Sciatic nerve (tissue), 2 donors: ENCODE measurements at regions not wholly inside any gene's neighbourhood (a gene's known extent, or its start where the extent isn't known, plus 50 kb on each side); places are given as distances from the start of the nearest gene placed in this dataset.
"Not testable (repeated sequence)": the region's sequence is repeated elsewhere in the genome, so short reads cannot be mapped to it uniquely, and the experiment has no call there.

Experiments used
- ATAC-seq: fragments of 200-7000 bp; cut with Tn5 transposase; one replicate; pipeline ENCODE4 v1.9.1; 2020; ENCODE audit warnings: mild to moderate bottlenecking, moderate library complexity
- DNase-seq: peaks from one replicate; pipeline ENCODE4 v3.0.0-alpha.2; 2020; ENCODE audit warnings: low spot score
- intact Hi-C: fragments of 100-400 bp; cut with DNase I; formaldehyde crosslinking; loops from one replicate; pipeline ENCODE4 v1.14.2; 2022
- donor health status: DM: no; HTN: no; CAD: no.
- donor health status: DM: no; HTN: no; CAD: no.

- ATAC-seq, intact Hi-C loops, DNase-seq: not testable (repeated sequence)
Observed at GRCh38 chr4:114148372-114149070, 169.1 kb upstream of the ARSJ start.

- no peak for ATAC-seq
- intact Hi-C loops: no loop called here
- DNase-seq: no peak
Observed at GRCh38 chr4:114156371-114156770, 176.9 kb upstream of the ARSJ start.

DNA sequence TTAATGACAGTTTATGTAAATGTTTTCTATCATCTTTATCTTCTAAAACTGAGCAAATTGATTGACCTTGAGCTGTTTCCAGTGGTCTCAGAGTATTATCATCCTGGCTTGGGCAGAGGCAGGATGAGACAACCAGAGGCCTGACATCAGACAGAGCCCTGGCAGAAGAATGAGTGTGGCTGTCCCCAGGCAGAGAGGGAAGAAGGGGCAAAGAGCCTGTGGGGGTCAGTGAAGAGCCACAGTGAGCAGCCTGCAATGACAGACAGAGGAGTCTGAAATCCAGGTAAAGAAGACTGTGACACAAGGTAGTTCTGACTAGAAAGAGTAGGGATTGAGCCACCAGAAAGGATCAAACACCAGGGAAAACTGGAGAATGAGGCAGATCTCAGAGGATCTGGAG is 182.4 kb upstream of the ARSJ start:
- ATAC-seq (no peak), DNase-seq (no peak)
- intact Hi-C loops: no loop called here

DNA sequence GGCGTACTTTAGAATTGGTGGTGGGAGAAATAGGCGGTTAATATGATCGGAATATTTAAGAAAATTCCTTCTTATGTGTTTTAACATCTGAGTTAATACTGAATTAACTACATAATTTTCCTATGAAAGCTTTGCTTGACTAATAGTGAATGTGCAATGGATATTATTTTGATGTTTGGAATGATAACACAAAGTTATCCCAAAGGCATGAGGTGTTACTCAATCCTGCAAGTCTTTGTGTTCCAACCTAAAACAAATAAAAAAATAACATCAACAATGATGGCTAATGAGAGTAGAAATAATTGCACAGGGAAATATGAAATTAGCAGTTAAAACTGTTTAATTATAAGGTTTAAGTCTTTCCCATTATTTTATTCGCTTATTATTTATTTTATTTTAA is 183.6 kb upstream of the ARSJ start:
- intact Hi-C loops: no loop called here
- no peak for DNase-seq
- no peak for ATAC-seq

DNA sequence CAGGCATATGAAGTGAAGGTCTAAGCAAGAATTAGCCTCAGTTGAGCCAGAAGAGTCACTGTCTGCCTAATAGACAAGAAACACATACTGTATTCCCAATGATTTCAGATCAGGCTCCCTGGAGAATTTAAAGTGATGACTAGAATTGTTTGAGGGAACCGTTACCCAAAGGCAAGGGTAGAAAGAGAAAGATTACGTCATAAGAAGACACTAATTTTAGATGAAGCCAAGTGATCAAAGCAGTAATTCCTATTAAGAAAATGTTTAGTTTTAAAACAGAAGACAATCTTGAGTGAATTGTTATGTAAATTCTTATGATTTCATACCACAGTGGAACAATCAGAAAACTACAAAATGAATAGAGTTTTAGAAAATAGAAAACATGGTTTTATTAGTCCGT is 194.5 kb upstream of the ARSJ start:
- ATAC-seq (no peak), DNase-seq (no peak)
- intact Hi-C loops: no loop called here

DNA sequence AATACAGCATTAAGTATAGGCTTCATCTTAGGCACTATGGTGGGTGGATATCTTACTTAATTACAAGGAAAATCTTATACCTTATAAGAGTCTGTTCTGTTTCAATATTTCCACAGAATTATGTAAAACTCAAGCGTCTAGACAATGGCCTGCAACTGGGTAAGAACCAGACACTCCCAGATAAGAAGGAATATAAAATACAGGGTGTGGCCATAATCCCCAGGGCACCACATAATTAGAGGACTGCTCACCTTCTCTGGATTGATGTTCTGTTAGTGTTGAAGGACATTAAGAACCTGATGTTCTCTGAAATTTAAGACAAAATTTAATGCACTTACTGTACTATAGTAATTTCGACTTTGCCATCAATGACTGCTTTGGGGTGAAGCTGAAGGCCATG is 198.2 kb upstream of the ARSJ start:
- ATAC-seq (no peak), DNase-seq (no peak)
- intact Hi-C loops: no loop called here

DNA sequence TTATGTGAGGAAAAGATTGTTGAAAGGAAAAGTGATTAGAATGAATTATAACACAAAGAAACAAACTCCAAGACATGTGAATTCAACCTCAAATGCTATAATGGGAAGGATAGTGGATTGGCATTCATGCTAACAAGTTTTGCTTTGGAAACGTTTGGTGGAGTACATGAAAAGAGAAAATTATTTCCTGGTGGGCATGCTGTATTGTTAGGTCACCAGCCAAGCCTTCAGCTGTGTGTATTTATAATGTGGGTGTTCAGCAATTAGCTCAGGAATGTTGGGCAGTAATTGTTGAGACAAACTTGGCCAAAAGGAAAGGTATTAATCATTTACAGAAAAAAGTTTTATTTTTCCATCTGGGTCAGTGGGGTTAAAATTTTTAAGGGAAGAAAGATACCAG is 198.9 kb upstream of the ARSJ start:
- intact Hi-C loops: no loop called here
- DNase-seq (no peak), ATAC-seq (no peak)

DNA sequence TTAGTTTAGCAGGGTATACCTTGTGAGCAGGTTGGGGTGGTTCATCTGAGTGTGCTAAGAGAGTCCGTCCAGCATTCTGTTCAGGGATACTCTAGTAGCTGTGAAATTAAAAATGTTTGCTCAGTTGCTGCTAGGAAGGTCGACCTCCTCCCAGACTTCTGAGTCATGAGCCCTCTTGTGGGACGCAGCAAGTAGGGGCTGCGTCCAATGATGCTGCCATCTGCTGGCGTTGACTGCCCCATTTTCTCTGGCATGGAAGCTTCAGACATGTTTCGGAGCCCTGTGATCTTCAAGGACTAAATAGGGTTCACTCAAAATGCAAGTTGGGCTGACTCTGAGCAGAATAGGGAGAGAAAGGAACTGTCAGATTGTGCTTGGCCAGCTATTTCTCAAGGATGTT is 201.0 kb upstream of the ARSJ start:
- ATAC-seq (peak; percentile 62), DNase-seq (peak; percentile 76)
- intact Hi-C loops: no loop called here

DNA sequence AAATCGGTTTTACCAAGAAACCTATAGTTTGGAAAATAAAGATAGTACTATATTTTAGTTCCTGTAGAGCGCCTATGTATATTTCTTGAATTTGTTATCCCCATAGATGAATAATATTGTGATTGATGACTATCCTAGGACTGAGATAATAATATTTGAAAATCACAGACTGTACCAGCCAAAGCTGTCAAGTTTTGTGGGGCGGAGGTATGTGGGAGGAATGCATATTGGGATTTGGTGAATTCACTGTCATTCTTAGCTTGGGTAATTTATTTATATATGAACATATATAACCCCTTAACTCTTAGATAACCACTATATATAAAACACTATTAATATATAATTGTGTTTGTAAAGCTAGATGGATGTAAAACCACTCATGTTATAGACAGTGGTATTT is 205.5 kb upstream of the ARSJ start:
- DNase-seq (no peak), ATAC-seq (no peak)
- intact Hi-C loops: no loop called here

- DNase-seq (no peak), ATAC-seq (no peak)
- intact Hi-C loops: no loop called here
Observed at GRCh38 chr4:114187592-114187991, 208.1 kb upstream of the ARSJ start.

DNA sequence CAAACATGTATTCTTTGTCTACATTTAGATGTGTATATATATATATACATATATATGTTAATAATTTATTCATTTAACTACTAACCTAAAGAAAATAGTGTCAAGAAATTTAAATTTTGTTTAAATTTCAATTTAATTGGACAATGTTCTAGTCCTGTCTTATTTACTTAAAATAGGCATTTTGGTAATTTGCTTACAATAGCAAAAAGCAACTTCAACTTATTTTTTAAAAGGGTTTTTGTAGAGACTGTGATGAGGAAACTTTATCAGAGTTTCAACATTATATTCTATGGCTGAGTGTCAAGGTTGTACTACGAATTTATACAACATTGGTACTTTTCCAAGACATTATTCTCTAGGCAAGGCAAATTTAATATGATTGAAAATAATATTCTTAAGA is 212.0 kb upstream of the ARSJ start:
- DNase-seq (no peak), ATAC-seq (no peak)
- intact Hi-C loops: no loop called here

- DNase-seq (no peak), ATAC-seq (no peak)
- intact Hi-C loops: no loop called here
Observed at GRCh38 chr4:114192854-114193253, 213.4 kb upstream of the ARSJ start.

- intact Hi-C loops: no loop called here
- ATAC-seq (no peak), DNase-seq (no peak)
Observed at GRCh38 chr4:114193624-114194399, 214.4 kb upstream of the ARSJ start.

DNA sequence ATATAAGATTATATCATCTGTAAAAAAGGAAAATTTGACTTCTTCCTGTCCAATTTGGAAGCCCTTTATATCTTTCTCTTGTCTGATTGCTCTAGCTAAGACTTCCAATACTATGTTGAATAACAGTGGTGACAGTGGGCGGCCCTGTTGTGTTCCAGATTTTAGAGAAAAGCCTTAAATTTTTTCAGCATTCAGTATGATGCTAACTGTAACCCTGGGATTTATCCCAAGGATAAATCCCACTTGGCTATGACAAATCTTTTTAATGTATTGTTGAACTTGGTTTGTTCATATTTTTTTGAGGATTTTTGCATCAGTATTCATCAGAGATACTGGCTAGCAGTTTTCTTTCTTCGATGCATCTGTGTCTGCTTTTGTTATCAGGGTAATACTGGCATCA is 217.2 kb upstream of the ARSJ start:
- DNase-seq (no peak), ATAC-seq (no peak)
- intact Hi-C loops: no loop called here

- ATAC-seq: no peak
- intact Hi-C loops: no loop called here
- DNase-seq: no peak
Observed at GRCh38 chr4:114200026-114200425, 220.6 kb upstream of the ARSJ start.

- ATAC-seq (no peak), DNase-seq (no peak)
- intact Hi-C loops: no loop called here
Observed at GRCh38 chr4:114205261-114205660, 225.8 kb upstream of the ARSJ start.

GRCh38 chr4:114208574-114209151 is 229.2 kb upstream of the ARSJ start:
- ATAC-seq: no peak
- intact Hi-C loops: no loop called here
- no peak for DNase-seq

DNA sequence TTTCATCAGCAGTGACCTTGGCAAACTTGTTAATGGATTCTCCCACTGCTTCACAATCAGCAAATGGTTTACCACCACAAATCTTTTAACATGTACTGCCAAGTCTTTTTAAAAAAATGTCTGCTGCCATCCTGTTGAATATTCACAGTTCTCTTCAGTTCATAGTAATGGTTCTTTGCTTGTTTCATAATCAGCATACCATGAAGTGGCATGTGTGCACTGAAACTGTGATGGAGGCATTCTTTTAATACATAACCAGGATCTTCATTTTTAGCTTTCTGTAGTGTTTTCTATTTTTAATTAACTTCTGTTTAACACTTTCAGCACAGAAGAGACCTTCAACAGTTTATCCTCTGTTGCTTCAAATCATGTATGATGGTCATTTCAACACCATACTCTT is 230.1 kb upstream of the ARSJ start:
- no peak for ATAC-seq
- DNase-seq: no peak
- intact Hi-C loops: no loop called here

DNA sequence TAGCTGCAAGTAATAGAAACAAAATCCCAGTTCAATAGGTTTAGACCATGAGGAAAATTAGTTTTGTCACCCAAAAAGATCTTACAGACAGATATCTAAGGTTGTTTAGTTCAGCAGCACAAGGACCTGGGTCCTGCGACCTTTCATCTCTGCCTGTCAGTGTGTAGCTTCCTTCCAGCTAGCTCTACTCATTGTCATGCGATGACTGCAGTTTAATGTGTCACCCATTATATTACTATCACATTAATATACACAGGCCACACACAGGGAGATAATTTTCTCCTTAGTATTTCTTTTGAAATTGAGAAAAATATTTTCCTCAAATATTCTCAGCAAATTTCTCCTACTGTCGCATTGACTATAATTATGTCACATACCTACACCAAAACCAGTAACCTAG is 232.1 kb upstream of the ARSJ start:
- DNase-seq (no peak), ATAC-seq (no peak)
- intact Hi-C loops: no loop called here

DNA sequence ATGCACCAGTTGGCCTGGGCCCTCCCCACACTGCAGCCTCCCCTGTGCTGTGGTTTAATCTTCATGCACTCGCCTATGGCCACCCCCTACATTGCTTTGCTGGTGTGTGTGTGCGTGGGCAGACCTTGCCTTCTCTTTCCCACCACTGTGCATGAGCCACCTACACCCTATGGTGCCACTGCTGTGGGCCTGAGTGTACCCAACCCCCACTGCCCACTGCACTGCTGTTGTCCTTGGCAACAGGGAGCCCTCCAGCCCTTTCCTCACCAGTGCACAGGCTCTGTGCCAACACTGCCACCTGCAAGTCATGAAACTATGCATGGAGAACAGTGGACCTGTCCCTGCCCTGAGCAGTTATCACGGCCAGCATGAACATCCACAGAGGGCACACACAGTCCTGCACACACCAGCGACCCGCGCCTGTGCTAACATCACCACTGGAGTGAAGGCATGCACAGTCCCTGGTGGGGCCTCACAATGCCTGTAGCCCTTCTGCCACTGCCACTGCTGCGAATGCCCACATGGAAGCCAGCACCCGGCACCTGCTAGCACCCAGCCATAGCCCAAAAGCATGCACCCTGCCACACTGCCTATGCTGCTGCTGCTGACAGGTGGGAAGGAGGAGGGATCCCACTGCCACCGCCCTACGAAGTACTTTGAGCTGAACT is 237.8 kb upstream of the ARSJ start:
- intact Hi-C loops: no loop called here
- ATAC-seq: peak; percentile 10
- DNase-seq: no peak
